Kidney epithelial cell (primary cell): ENCODE measurements at regions not wholly inside any gene's neighbourhood (a gene's known extent, or its start where the extent isn't known, plus 50 kb on each side); places are given as distances from the start of the nearest gene placed in this dataset.

Experiments
- DNase-seq: peaks from one replicate; pipeline ENCODE4 v3.0.0-alpha.2; 2010; ENCODE audit warnings: low read depth
- H3K27me3 ChIP-seq: 2 replicates; pipeline ENCODE4 v1.6.0; 2011; ENCODE audit warnings: low read length; ENCODE audit not compliant: control insufficient read depth, insufficient read depth
- H3K36me3 ChIP-seq: 2 replicates; pipeline ENCODE4 v1.5.1; 2011; ENCODE audit warnings: low read length; ENCODE audit not compliant: control insufficient read depth, insufficient read depth
- H3K4me3 ChIP-seq: 2 replicates; pipeline ENCODE4 v1.5.1; 2011; ENCODE audit warnings: low read depth, mild to moderate bottlenecking, control low read depth, low read length
- CTCF ChIP-seq: IDR thresholded peaks from 2 replicates; pipeline ENCODE4 v1.5.1; 2011; ENCODE audit warnings: mild to moderate bottlenecking, moderate library complexity, low read length, control low read depth, inconsistent platforms; ENCODE audit not compliant: insufficient read depth, poor library complexity, severe bottlenecking

- Histone ChIP-seq H3K27me3 (no peaks in the 10 kb centered on the region), H3K36me3 (no peaks in the 10 kb centered on the region), H3K4me3 (no peak overlapping the region)
- no peak for DNase-seq
- no peak for TF ChIP-seq CTCF
Measured at GRCh38 chr2:6492573-6492972, 373.1 kb downstream of the CMPK2 start.

DNA sequence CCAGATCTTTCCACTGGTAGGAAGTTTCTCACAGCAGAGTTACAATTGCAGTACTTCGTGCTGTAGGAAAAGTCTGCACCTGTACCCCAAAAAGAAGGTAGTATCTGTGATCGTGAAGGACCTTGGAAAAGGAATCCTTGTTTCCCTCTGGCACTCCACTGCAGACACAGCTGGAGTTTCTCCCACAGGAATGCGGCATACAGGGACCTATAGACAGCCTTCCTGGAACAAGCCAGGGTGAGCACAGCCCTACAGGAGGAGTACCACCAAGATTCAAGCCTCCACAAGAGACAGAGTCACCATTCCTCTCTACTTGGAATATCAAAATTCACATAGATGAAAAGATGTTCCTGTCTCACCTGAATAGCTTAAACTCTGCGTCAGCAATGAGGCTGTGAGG lies 372.4 kb downstream of the CMPK2 start:
- Histone ChIP-seq H3K36me3 (no peaks in the 10 kb centered on the region), H3K27me3 (no peaks in the 10 kb centered on the region), H3K4me3 (no peak overlapping the region)
- TF ChIP-seq CTCF = no peak
- no peak for DNase-seq

DNA sequence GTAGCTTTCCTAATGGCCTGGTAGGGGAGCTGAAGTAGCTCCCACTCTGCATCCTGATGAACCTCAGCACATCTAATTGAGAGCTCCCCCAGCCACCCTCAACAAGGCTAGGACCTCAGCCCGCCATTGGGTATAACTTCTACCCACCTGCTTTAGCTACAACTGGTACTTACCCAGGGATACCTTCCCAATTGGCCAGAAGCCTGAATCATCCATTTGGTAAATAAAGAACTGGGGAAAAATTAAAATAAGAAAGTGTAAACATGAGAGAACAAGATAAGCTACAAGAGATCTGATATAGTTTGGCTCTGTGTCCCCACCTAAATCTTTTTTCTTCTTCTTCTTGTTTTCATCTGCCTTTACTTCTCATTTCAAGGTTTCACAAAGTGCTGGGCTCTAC lies 372.0 kb downstream of the CMPK2 start:
- H3K27me3 ChIP-seq = no peaks in the 10 kb centered on the region
- no peak for DNase-seq
- H3K4me3 ChIP-seq = no peak overlapping the region
- no peaks in the 10 kb centered on the region for H3K36me3 ChIP-seq
- TF ChIP-seq CTCF = no peak

- H3K4me3 ChIP-seq = no peak overlapping the region
- DNase-seq = no peak
- H3K36me3 ChIP-seq = no peaks in the 10 kb centered on the region
- no peaks in the 10 kb centered on the region for H3K27me3 ChIP-seq
- no peak for TF ChIP-seq CTCF
Measured at GRCh38 chr2:6495466-6495865, 370.2 kb downstream of the CMPK2 start.

DNA sequence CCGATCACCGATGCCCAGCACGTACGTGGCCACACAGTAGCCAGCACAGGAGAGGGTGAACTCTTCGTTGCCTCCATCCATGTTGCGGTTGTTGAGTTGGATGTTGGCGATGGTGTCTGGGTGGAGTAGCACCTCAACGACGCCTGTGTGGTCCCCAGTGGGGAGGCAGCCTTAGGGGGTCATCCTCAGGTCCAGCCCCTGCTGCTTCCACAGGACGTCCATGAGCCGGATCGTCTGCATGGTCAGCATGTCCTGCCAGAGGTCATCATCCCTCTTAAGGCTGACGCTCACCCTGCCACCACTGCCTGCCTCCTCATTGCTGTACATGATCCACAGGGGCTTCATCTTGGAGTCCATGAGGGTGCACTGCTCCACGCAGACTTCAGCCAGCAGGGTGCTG lies 369.3 kb downstream of the CMPK2 start:
- no peak for TF ChIP-seq CTCF
- DNase-seq = no peak
- Histone ChIP-seq H3K4me3 (no peak overlapping the region), H3K27me3 (no peaks in the 10 kb centered on the region), H3K36me3 (no peaks in the 10 kb centered on the region)

DNA sequence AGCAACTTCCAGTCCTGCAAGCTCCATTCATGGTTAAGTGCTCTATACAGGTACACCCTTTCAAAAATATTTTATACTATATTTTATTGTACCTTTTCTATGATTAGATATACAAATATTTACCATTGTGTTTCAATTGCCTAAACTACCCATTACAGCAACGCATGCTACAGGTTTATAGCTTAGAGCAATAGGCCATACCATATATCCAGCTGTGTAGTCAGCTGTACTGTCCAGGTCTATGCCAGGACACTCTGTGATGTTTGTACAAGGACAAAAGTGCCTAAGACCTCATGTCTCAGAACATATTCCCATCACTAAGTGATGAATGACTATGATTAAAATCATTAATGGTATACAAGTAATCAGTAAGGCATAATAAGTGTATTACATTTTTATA lies 368.7 kb downstream of the CMPK2 start:
- no peak for TF ChIP-seq CTCF
- no peaks in the 10 kb centered on the region for H3K36me3 ChIP-seq

More for the DNA sequence above, 368.7 kb downstream of the CMPK2 start:
- no peak for DNase-seq
- Histone ChIP-seq H3K4me3 (no peak overlapping the region), H3K27me3 (no peaks in the 10 kb centered on the region)
